KMS-11 (cell line): ENCODE measurements at regions not wholly inside any gene's neighbourhood (a gene's known extent, or its start where the extent isn't known, plus 50 kb on each side); places are given as distances from the start of the nearest gene placed in this dataset.

Source experiments
- H2AFZ ChIP-seq: fragments of 200-600 bp; sonication (generic); 2 replicates; pipeline ENCODE4 v1.6.1; 2016; ENCODE audit warnings: antibody characterized with exemption, mixed run types, low read depth
- H3K27ac ChIP-seq: fragments of 200-600 bp; sonication (generic); 2 replicates; pipeline ENCODE4 v1.6.1; 2016; ENCODE audit warnings: mild to moderate bottlenecking, mixed run types
- H3K27me3 ChIP-seq: fragments of 200-600 bp; sonication (generic); 2 replicates; pipeline ENCODE4 v1.6.1; 2017; ENCODE audit warnings: mild to moderate bottlenecking, low read depth, mixed run types, moderate library complexity; ENCODE audit not compliant: insufficient read depth
- H3K36me3 ChIP-seq: fragments of 200-600 bp; sonication (generic); 2 replicates; pipeline ENCODE4 v1.6.1; 2017; ENCODE audit warnings: mild to moderate bottlenecking, mixed run types; ENCODE audit not compliant: insufficient read depth
- H3K4me1 ChIP-seq: fragments of 200-600 bp; sonication (generic); 2 replicates; pipeline ENCODE4 v1.6.1; 2016; ENCODE audit warnings: mild to moderate bottlenecking, low read depth, mixed run types; ENCODE audit not compliant: poor library complexity, severe bottlenecking
- H3K4me2 ChIP-seq: fragments of 200-600 bp; sonication (generic); 2 replicates; pipeline ENCODE4 v1.7.0; 2016; ENCODE audit warnings: mild to moderate bottlenecking, mixed run types
- H3K4me3 ChIP-seq: fragments of 200-600 bp; sonication (generic); IDR thresholded peaks from 2 replicates; pipeline ENCODE4 v1.6.1; 2017; ENCODE audit warnings: low read depth, low read length, mixed read lengths; ENCODE audit not compliant: insufficient read depth
- H3K79me2 ChIP-seq: fragments of 200-600 bp; sonication (generic); 2 replicates; pipeline ENCODE4 v1.6.1; 2016; ENCODE audit warnings: low read depth, mixed run types; ENCODE audit not compliant: insufficient read depth
- H3K9ac ChIP-seq: fragments of 200-600 bp; sonication (generic); 2 replicates; pipeline ENCODE4 v1.6.1; 2016; ENCODE audit warnings: mild to moderate bottlenecking, mixed run types
- H4K20me1 ChIP-seq: fragments of 200-600 bp; sonication (generic); 2 replicates; pipeline ENCODE4 v1.6.1; 2016; ENCODE audit warnings: mild to moderate bottlenecking, mixed run types; ENCODE audit not compliant: insufficient read depth
- TF ChIP-seq, protein P1 (sequence below): fragments of 200-600 bp; sonication (generic); conservative IDR thresholded peaks from 2 replicates; pipeline ENCODE4 v1.6.1; 2017; ENCODE audit warnings: low read depth, mild to moderate bottlenecking, antibody characterized with exemption, low read length, moderate library complexity, mixed read lengths

- peak overlapping the region; percentile 64 for H2AFZ ChIP-seq
- H3K9ac ChIP-seq, result no peak overlapping the region
- H3K27me3 ChIP-seq, result no peaks in the 10 kb centered on the region
Observed at GRCh38 chr9:117555964-117556629, 141.2 kb upstream of the ASTN2 start.

GRCh38 chr9:117552811-117553210 is 138.0 kb upstream of the ASTN2 start:
- H3K79me2 ChIP-seq, result no peaks in the 10 kb centered on the region
- no peaks in the 10 kb centered on the region for H3K36me3 ChIP-seq
- no peaks in the 10 kb centered on the region for H3K27me3 ChIP-seq
- no peaks in the 10 kb centered on the region for H4K20me1 ChIP-seq
- H3K4me1 ChIP-seq, result no peaks in the 10 kb centered on the region
- no peak overlapping the region for H3K4me2 ChIP-seq
- TF ChIP-seq, protein P1, sequence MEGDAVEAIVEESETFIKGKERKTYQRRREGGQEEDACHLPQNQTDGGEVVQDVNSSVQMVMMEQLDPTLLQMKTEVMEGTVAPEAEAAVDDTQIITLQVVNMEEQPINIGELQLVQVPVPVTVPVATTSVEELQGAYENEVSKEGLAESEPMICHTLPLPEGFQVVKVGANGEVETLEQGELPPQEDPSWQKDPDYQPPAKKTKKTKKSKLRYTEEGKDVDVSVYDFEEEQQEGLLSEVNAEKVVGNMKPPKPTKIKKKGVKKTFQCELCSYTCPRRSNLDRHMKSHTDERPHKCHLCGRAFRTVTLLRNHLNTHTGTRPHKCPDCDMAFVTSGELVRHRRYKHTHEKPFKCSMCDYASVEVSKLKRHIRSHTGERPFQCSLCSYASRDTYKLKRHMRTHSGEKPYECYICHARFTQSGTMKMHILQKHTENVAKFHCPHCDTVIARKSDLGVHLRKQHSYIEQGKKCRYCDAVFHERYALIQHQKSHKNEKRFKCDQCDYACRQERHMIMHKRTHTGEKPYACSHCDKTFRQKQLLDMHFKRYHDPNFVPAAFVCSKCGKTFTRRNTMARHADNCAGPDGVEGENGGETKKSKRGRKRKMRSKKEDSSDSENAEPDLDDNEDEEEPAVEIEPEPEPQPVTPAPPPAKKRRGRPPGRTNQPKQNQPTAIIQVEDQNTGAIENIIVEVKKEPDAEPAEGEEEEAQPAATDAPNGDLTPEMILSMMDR, result no peak
- H3K9ac ChIP-seq, result no peak overlapping the region
- H3K27ac ChIP-seq, result no peak overlapping the region
- no peak overlapping the region for H2AFZ ChIP-seq
- H3K4me3 ChIP-seq, result no peak overlapping the region

More at GRCh38 chr9:117555964-117556629, 141.2 kb upstream of the ASTN2 start:
- H3K4me3 ChIP-seq, result no peak overlapping the region
- no peaks in the 10 kb centered on the region for H3K4me1 ChIP-seq
- no peaks in the 10 kb centered on the region for H3K36me3 ChIP-seq
- no peak overlapping the region for H3K27ac ChIP-seq
- TF ChIP-seq, protein P1, result peak; percentile 77
- H3K79me2 ChIP-seq, result no peaks in the 10 kb centered on the region
- H3K4me2 ChIP-seq, result no peak overlapping the region
- no peaks in the 10 kb centered on the region for H4K20me1 ChIP-seq

DNA sequence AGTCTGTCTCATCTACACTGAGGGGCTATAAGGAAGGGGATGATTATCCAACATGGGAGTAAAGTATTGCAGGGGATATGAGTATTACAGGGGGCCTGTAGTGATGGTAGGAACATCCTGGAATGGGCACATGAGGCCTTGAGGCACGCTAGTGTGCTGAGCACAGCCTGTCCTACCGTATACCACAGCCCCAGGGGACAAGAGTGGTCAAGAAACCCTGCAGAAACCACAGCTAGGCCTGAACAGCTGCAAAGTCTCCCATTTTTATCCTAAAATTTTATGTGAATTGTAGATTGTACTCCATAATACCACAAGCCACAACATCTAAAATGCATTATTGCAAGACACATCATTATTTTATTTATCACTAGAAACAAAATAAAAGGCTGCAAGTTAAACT is 136.3 kb upstream of the ASTN2 start:
- no peak overlapping the region for H3K4me3 ChIP-seq
- TF ChIP-seq, protein P1, result no peak
- H3K4me1 ChIP-seq, result no peaks in the 10 kb centered on the region
- H3K36me3 ChIP-seq, result no peaks in the 10 kb centered on the region
- no peak overlapping the region for H3K4me2 ChIP-seq
- H3K79me2 ChIP-seq, result no peaks in the 10 kb centered on the region
- H3K9ac ChIP-seq, result no peak overlapping the region
- H4K20me1 ChIP-seq, result no peaks in the 10 kb centered on the region
- H2AFZ ChIP-seq, result no peak overlapping the region
- H3K27me3 ChIP-seq, result no peaks in the 10 kb centered on the region
- H3K27ac ChIP-seq, result no peak overlapping the region

GRCh38 chr9:117549444-117549843 is 134.6 kb upstream of the ASTN2 start:
- Histone ChIP-seq H3K79me2 (no peaks in the 10 kb centered on the region), H3K27ac (no peak overlapping the region), H4K20me1 (no peaks in the 10 kb centered on the region), H3K4me2 (no peak overlapping the region), H3K27me3 (no peaks in the 10 kb centered on the region), H3K4me1 (no peaks in the 10 kb centered on the region), H3K36me3 (no peaks in the 10 kb centered on the region), H3K4me3 (no peak overlapping the region), H3K9ac (no peak overlapping the region), H2AFZ (no peak overlapping the region)
- TF ChIP-seq, protein P1, result no peak
